ENCODE measurements at regions not wholly inside any gene's neighbourhood (a gene's known extent, or its start where the extent isn't known, plus 50 kb on each side); places are given as distances from the start of the nearest gene placed in this dataset.
"Not testable (repeated sequence)": the region's sequence is repeated elsewhere in the genome, so short reads cannot be mapped to it uniquely, and the experiment has no call there.

DNA sequence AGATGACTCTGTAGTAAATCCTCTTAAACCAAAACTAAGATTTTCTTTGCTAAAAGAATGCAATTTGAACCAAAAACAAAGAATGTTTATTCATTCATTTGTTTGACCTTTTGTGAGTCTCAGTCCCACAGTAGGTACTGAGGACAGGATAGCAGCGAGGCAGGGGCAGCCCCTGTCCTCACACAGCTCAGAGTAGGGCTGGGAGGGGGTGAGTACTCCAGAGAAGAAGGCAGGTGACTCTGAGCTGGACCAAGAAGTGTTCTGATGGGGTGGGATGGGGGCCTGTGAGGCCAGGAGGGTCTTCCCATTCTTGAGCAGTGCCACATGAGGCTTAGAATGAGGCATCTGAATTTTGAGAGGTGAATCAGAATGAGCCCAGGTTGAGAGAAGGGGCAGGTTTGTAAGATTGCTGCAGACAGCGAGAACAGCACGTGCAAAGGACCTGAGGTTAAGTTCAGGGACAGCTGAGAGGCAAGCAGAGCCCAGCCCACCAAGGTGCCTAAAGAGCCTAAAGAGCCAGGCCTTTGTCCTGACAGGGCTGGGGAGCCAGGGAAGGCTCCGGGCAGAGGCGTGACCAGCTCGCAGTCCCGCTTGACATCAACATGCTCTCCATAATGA, 56.9 kb upstream of the CHST15 start:
- DNase-seq (ENCODE audit: low read depth in 2 of 2), result no peak

DNA sequence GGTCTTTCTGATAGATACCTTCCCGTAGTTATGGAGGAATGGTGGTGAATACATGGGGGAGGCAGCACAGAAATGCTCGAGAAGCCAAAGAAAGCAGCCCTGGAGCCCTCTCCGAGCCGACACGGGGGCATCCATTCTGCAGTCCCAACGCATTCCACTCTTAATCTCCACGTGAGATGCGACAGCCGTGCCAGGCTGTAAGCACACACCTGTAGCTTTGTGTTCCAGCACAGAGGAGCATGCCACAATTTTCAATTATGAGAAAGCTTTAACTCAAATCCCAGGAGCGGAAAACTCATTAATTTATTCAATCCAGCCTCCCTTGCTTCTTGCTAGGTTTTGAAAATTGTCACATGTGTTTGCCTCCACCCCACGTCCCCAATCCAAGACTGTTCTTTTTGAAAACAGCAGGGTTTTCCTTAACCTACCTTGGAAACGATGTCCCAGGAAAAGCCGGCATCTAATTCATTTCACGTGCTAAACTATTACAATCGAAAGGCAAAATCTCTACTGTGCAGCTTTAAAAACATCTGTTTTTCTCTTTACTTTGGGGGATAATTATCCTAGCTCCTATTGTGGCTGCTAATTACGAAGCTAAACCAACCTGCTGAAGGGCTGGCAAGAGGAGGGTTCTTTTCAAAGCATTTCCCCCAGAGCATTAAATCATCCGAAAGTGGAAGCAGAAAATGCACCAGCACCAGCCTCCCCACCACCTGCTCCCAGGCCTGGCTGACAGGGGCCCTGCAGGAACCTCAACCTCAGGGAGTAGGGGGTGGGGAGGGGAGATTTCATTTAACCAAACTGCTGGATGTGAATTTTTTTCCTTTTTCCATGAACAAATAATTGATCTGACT, 56.0 kb upstream of the CHST15 start:
- DNase-seq (ENCODE audit: low read depth in 2 of 2), result no peak

DNA sequence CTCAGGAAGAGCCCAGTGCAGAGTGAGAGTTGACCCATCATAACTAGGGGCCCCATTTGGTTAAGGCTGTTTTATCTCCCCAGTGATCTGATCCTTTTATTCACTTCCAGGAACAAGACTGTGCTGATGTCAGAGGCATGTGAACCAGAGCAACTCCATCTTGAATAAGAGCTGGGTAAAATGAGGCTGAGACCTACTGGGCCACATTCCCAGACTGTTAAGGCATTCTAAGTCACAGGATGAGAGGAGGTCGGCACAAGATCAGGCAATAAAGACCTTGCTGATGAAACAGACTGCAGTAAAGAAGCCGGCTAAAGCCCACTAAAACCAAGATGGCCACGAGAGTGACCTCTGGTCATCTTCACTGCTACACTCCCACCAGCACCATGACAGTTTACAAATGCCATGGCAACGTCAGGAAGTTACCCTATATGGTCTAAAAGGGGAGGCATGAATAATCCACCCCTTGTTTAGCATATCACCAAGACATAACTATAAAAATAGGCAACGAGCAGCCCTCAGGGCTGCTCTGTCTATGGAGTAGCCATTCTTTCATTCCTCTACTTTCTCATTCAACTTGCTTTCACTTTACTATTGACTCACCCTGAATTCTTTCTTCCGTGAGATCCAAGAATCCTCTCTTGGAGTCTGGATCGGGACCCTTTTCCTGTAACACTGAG, 55.3 kb upstream of the CHST15 start:
- not testable (repeated sequence) for DNase-seq (ENCODE audit: low read depth in 2 of 2)

DNA sequence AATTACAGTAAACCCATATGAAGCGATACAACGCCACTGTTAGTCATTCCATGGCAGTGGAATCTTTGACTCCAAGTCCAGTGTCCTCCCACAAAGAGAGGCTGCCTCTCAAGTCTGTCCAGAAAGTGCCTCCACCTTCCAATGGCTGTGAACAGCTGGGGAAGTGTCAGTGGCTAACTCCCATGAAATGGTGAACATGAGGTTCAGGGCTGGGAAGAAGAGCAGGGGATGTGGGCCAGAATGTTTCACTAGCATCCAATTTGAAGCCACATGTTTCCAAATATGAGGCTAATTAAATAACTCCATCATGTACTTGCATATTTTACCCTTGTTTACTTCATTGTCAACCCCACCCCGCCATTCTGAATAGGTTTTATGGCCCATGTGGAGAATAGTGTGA, 53.1 kb upstream of the CHST15 start:
- no peak for DNase-seq (ENCODE audit: low read depth in 2 of 2)

DNA sequence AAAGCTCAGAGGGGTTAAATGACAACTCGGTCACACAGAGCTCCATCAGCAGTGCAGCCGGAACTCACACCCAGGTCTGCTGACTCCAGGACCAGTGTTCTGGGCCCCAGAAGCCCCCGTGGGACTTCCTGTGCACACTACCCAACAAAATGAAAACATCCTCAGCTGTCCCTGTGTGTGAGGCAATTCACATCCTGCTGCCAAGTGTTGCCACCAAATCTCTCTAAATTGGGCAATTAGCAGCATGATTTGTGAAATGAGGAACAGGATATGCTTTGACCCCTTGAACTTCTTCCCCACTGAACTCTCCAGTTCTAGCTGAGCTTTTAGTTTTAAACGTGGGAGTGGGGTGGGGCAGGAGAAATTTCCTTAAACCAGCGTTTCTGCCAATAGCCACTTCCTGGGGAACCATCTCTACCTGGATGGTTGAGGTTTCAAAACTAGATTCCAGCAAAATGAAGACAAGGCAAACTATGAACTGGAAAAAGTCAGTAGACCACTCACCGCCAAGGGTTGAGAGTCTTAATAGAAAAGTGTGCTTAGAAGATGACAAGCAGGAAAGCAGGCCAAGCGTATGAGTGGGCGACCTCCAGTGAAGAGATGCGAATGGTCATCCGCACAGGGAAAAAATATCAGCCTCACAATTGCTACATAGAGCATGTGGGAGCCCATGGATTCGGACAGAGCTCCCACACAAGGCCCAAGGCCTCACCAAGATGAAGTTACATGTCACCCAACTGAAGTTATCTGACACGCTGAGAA, 51.9 kb upstream of the CHST15 start:
- no peak for DNase-seq (ENCODE audit: low read depth in 2 of 2)

DNA sequence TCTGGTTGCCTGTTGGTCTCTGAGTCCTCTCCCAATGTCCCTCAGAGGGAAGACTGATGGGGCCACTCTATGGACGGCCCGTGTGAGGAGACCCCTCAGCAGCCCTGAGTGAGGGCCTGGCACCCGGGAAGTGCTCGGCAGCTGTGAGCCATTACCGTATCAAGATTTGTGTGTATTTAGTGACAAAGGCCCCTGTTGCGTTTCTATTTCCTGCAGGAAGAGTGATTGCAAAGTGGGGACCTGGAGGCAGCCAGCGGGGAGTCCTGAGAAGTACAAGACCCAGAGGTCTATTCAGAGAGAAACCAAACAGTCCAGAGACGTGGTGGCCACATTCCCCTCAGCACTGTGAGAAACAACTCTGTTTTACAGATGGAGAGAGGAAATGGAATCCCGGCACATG, 51.1 kb upstream of the CHST15 start:
- DNase-seq (ENCODE audit: low read depth in 2 of 2), result no peak

DNA sequence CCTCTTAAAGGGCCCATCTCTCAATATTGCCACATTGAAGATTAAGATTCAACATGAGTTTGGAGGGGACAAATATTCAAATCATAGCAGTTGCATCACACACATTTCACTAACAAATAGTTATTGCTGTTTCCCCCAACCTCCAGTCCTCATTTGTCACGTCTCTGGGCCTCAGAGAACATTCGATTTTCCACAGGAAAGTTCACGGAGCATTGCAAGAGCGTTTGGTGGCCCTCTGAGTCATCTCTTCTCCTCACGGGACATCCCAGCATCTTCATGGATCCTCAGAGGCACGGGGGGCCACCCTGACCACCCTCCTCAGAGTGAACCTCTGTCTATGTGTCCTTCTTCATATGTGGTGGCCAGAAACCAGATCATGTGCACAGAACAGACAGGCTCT, 50.3 kb upstream of the CHST15 start:
- no peak for DNase-seq (ENCODE audit: low read depth in 2 of 2)
